WTC11 (cell line): ENCODE measurements at regions not wholly inside any gene's neighbourhood (a gene's known extent, or its start where the extent isn't known, plus 50 kb on each side); places are given as distances from the start of the nearest gene placed in this dataset.
"Not testable (repeated sequence)": the region's sequence is repeated elsewhere in the genome, so short reads cannot be mapped to it uniquely, and the experiment has no call there.

Experiments used
- CTCF ChIP-seq: fragments of 200-600 bp; IDR thresholded peaks from 2 replicates; pipeline ENCODE4 v1.8.0; 2022; ENCODE audit warnings: antibody characterized with exemption
- MYBL2 ChIP-seq: sonication (generic); formaldehyde crosslinking; IDR thresholded peaks from 2 replicates; pipeline ENCODE4 v1.8.1; 2023; ENCODE audit warnings: mild to moderate bottlenecking, moderate library complexity, missing genetic modification reagents
- USF1 ChIP-seq: sonication (generic); formaldehyde crosslinking; IDR thresholded peaks from 2 replicates; pipeline ENCODE4 v1.8.0; 2022; ENCODE audit warnings: mild to moderate bottlenecking, missing genetic modification reagents
- ZBTB21 ChIP-seq: sonication (generic); formaldehyde crosslinking; IDR thresholded peaks from 2 replicates; pipeline ENCODE4 v1.8.1; 2023; ENCODE audit warnings: mild to moderate bottlenecking, missing genetic modification reagents, borderline replicate concordance

- TF ChIP-seq USF1 (CRISPR knock-in tag); ZBTB21; CTCF; MYBL2 (CRISPR knock-in tag): not testable (repeated sequence)
These were observed 216.2 kb upstream of the VKORC1L1 start for GRCh38 chr7:65656494-65657188.
